ENCODE measurements at regions not wholly inside any gene's neighbourhood (a gene's known extent, or its start where the extent isn't known, plus 50 kb on each side); places are given as distances from the start of the nearest gene placed in this dataset.

DNA sequence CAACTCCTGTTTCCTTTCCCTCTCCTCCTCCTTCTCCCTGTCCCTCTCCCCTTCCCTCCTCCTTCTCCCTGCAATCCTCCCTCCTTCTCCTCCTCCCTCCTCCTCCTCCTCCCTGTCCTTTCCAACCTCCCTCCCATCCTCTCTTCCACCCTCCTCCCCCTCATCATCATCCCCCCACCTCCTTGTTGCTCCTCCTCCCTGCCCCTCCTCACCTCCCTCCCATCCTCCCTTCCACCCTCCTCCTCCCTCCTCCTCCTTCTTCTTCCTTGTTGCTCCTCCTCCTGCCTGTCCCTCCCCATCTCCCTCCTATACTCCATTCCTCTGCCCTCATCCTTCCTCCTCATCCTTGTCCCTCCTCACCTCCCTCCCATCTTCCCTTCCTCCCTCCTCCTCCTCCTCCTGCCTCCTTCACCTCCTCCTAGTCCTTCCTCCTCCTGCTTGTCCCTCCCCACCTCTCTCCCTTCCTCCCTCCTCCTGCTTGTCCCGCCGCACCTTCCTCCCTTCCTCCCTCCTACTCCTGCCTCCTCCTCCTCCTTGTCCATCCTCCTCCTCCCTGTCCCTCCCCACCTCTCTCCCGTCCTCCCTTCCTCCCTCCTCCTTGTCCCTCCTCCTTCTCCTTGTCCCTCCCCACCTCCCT is 222.5 kb downstream of the IRF8 start:
- H3K4me1 ChIP-seq, result peaks cover 0 to 14% (median 4%) of the 10 kb centered on the region in 4 donors
- H3K27me3 ChIP-seq, result no peaks in the 10 kb centered on the region
- TF ChIP-seq, protein P1, sequence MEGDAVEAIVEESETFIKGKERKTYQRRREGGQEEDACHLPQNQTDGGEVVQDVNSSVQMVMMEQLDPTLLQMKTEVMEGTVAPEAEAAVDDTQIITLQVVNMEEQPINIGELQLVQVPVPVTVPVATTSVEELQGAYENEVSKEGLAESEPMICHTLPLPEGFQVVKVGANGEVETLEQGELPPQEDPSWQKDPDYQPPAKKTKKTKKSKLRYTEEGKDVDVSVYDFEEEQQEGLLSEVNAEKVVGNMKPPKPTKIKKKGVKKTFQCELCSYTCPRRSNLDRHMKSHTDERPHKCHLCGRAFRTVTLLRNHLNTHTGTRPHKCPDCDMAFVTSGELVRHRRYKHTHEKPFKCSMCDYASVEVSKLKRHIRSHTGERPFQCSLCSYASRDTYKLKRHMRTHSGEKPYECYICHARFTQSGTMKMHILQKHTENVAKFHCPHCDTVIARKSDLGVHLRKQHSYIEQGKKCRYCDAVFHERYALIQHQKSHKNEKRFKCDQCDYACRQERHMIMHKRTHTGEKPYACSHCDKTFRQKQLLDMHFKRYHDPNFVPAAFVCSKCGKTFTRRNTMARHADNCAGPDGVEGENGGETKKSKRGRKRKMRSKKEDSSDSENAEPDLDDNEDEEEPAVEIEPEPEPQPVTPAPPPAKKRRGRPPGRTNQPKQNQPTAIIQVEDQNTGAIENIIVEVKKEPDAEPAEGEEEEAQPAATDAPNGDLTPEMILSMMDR (IDR thresholded peaks at IDR 0.05), result no peak
- no peak for TF ChIP-seq POLR2A (IDR thresholded peaks at IDR 0.05)
- no peak for TF ChIP-seq EP300 (IDR thresholded peaks at IDR 0.05)
- TF ChIP-seq POLR2AphosphoS5 (IDR thresholded peaks at IDR 0.05), result no peak
- WGBS, 2 donors, result 22 to 41% methylated on average over 3 of the region's 3 CpGs
- H3K9me3 ChIP-seq, result no peaks in the 10 kb centered on the region
- intact Hi-C loops (cut with DNase I), result no loop called here
- H3K4me3 ChIP-seq, result no peak overlapping the region
- peak overlapping the region in 2 of 4 donors; percentile 0 to 33 for H3K27ac ChIP-seq
- no peaks in the 10 kb centered on the region for H3K36me3 ChIP-seq
- peak; percentile 41 for DNase-seq

DNA sequence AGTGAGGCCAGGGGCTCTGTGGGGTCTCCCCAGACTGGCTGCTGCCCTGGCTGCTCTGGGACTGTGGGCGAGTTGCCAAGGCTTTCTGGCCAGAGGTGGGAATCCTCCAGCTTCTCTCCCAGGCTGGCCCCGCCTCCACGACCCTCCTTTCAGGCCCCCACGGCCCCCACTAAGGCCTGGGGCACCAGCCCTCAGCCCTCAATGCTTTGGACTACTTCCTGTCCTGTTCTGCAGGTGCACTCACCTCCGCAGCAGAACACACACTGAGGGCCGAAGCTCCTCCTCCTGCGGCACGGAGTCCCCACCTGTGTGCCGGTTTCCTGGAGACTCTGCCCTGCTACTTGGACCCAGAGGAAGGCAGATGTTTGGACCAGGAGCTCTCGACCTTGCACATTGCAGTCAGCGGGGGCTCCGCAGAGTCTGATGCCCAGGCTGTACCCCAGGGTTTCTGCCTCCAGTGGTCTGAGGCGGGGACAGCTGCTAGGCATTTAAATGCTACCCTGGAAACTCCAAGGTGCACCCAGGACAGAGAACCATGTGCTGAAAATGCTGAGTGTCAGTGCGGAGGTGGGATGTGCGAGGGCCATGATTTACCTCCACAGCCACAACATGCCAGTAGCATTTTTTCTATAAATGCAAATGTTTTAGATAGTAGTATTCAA is 223.8 kb downstream of the IRF8 start:
- intact Hi-C loops (cut with DNase I), result no loop called here
- Histone ChIP-seq H3K4me1 (peaks cover 0 to 14% (median 4%) of the 10 kb centered on the region in 4 donors), H3K9me3 (no peaks in the 10 kb centered on the region), H3K4me3 (no peak overlapping the region), H3K36me3 (no peaks in the 10 kb centered on the region), H3K27ac (no peak overlapping the region), H3K27me3 (no peaks in the 10 kb centered on the region)
- TF ChIP-seq, protein P1 (IDR thresholded peaks at IDR 0.05), result no peak
- no peak for TF ChIP-seq POLR2A (IDR thresholded peaks at IDR 0.05)
- no peak for TF ChIP-seq POLR2AphosphoS5 (IDR thresholded peaks at IDR 0.05)
- TF ChIP-seq EP300 (IDR thresholded peaks at IDR 0.05), result no peak
- 28 to 59% methylated on average over 15 of the region's 15 CpGs for WGBS, 2 donors
- DNase-seq, result peak; percentile 58

DNA sequence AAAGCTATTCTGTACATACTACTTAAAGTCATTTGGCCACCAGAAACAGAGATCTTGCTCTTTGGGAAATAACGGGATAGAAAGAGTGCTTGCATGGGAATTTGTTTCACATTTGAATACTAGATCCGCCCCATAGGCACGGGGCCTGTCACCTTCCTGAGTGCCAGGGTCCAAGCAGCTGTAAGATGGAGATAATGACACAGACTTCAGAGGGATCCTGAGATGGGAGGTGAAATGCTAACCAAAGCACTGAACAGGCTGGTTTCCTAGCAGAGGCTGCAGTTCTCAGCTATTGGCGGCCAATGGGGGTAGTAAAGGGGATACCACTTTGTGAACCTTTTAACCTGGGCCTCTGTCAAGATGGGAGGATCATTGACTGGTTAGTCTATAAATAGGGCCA is 225.4 kb downstream of the IRF8 start:
- Histone ChIP-seq H3K4me3 (no peak overlapping the region), H3K27me3 (no peaks in the 10 kb centered on the region), H3K4me1 (peaks cover 0 to 9% (median 2%) of the 10 kb centered on the region in 4 donors), H3K27ac (no peak overlapping the region), H3K36me3 (no peaks in the 10 kb centered on the region), H3K9me3 (no peaks in the 10 kb centered on the region)
- 66 to 70% methylated on average over 4 of the region's 4 CpGs for WGBS, 2 donors
- peak; percentile 28 for DNase-seq
- intact Hi-C loops (cut with DNase I), result no loop called here
- TF ChIP-seq, protein P1 (IDR thresholded peaks at IDR 0.05), result no peak
- TF ChIP-seq POLR2AphosphoS5 (IDR thresholded peaks at IDR 0.05), result no peak
- TF ChIP-seq POLR2A (IDR thresholded peaks at IDR 0.05), result no peak
- TF ChIP-seq EP300 (IDR thresholded peaks at IDR 0.05), result no peak

DNA sequence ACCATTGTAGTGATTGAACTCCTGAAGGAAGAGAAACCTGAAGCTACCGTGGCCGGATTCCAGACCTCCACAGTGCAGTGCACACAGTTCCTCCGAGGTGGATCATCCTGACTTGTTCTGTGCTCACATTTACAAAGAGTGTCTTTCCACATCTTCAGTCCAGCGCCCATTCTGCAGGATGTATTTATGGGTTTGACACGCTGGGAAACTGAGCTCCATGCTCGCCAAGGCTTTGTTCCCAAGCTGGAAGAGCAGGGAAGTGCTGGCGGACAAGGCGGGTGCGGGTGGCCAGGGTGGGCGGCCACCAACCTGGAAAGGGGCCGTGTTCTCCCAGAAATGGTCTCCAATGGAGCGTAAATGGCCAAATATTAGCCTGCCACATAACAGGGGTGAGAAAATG is 227.9 kb downstream of the IRF8 start:
- intact Hi-C loops (cut with DNase I), result no loop called here
- no peak for TF ChIP-seq EP300 (IDR thresholded peaks at IDR 0.05)
- no peak for TF ChIP-seq POLR2A (IDR thresholded peaks at IDR 0.05)
- TF ChIP-seq, protein P1 (IDR thresholded peaks at IDR 0.05), result no peak
- no peak for TF ChIP-seq POLR2AphosphoS5 (IDR thresholded peaks at IDR 0.05)

More for the DNA sequence above, 227.9 kb downstream of the IRF8 start:
- Histone ChIP-seq H3K4me3 (no peak overlapping the region), H3K9me3 (no peaks in the 10 kb centered on the region), H3K27ac (no peak overlapping the region), H3K4me1 (no peaks in the 10 kb centered on the region), H3K27me3 (no peaks in the 10 kb centered on the region), H3K36me3 (no peaks in the 10 kb centered on the region)
- peak; percentile 13 for DNase-seq
- WGBS, 2 donors, result 92 to 94% methylated on average over 12 of the region's 12 CpGs

Measured in sigmoid colon (tissue), 6 donors.